Lower lobe of right lung (tissue), 2 donors: ENCODE measurements at regions not wholly inside any gene's neighbourhood (a gene's known extent, or its start where the extent isn't known, plus 50 kb on each side); places are given as distances from the start of the nearest gene placed in this dataset.

Experiments used
- ATAC-seq, 2 donors: fragments of 200-7000 bp; cut with Tn5 transposase; one replicate each; pipeline ENCODE4 v1.9.1; 2020 to 2022; ENCODE audit warnings: mild to moderate bottlenecking in 2 of 2, moderate library complexity in 2 of 2
- DNase-seq: peaks from one replicate; pipeline ENCODE4 v3.0.0-alpha.2; 2020
- H3K27ac ChIP-seq: fragments of 200-600 bp; one replicate; pipeline ENCODE4 v1.8.0; 2022
- H3K27me3 ChIP-seq: fragments of 200-600 bp; one replicate; pipeline ENCODE4 v1.8.0; 2022; ENCODE audit warnings: low read depth
- H3K36me3 ChIP-seq: fragments of 200-600 bp; one replicate; pipeline ENCODE4 v1.8.0; 2022; ENCODE audit warnings: mild to moderate bottlenecking
- H3K4me1 ChIP-seq: fragments of 200-600 bp; one replicate; pipeline ENCODE4 v1.8.0; 2022
- H3K4me3 ChIP-seq: fragments of 200-600 bp; one replicate; pipeline ENCODE4 v1.8.0; 2022; ENCODE audit warnings: mild to moderate bottlenecking
- H3K9me3 ChIP-seq: fragments of 200-600 bp; one replicate; pipeline ENCODE4 v1.8.0; 2022
- CTCF ChIP-seq: fragments of 200-600 bp; IDR thresholded peaks from one replicate; pipeline ENCODE4 v1.8.0; 2022; ENCODE audit warnings: antibody characterized with exemption, mild to moderate bottlenecking
- intact Hi-C: fragments of 100-400 bp; cut with DNase I; formaldehyde crosslinking; loops from one replicate; pipeline ENCODE4 v1.11.0; 2022
- donor health status: DM: no; HTN: yes; CAD: no; lungs with severe emphysema.

- no peak for ATAC-seq
- H3K27me3 ChIP-seq, result no peaks in the 10 kb centered on the region
- H3K4me1 ChIP-seq, result peaks cover 9% of the 10 kb centered on the region
- intact Hi-C loops, result no loop called here
- H3K27ac ChIP-seq, result no peak overlapping the region
- no peak overlapping the region for H3K4me3 ChIP-seq
- no peak for TF ChIP-seq CTCF
- H3K9me3 ChIP-seq, result no peaks in the 10 kb centered on the region
- no peak for DNase-seq
- no peaks in the 10 kb centered on the region for H3K36me3 ChIP-seq
These were observed 131.6 kb downstream of the CAND1 start for GRCh38 chr12:67400742-67401141.

- DNase-seq (no peak), ATAC-seq (no peak)
These were observed 141.1 kb downstream of the CAND1 start for GRCh38 chr12:67410246-67410645.

GRCh38 chr12:67410667-67411067 is 141.5 kb downstream of the CAND1 start:
- Histone ChIP-seq H3K27me3 (no peaks in the 10 kb centered on the region), H3K27ac (no peak overlapping the region), H3K9me3 (no peaks in the 10 kb centered on the region), H3K4me3 (no peak overlapping the region), H3K36me3 (no peaks in the 10 kb centered on the region), H3K4me1 (no peaks in the 10 kb centered on the region)
- no peak for TF ChIP-seq CTCF
- ATAC-seq (no peak), DNase-seq (no peak)
- intact Hi-C loops, result no loop called here

More at GRCh38 chr12:67410246-67410645, 141.1 kb downstream of the CAND1 start:
- Histone ChIP-seq H3K27me3 (no peaks in the 10 kb centered on the region), H3K36me3 (no peaks in the 10 kb centered on the region), H3K9me3 (no peaks in the 10 kb centered on the region), H3K4me1 (no peaks in the 10 kb centered on the region), H3K4me3 (no peak overlapping the region), H3K27ac (no peak overlapping the region)
- TF ChIP-seq CTCF, result no peak
- intact Hi-C loops, result no loop called here

GRCh38 chr12:67411562-67411961 is 142.4 kb downstream of the CAND1 start:
- no peak for DNase-seq
- H3K9me3 ChIP-seq, result no peaks in the 10 kb centered on the region
- no peak overlapping the region for H3K27ac ChIP-seq
- no peaks in the 10 kb centered on the region for H3K36me3 ChIP-seq
- no peak for ATAC-seq
- no peak for TF ChIP-seq CTCF
- no peaks in the 10 kb centered on the region for H3K27me3 ChIP-seq
- intact Hi-C loops, result no loop called here
- H3K4me3 ChIP-seq, result no peak overlapping the region
- H3K4me1 ChIP-seq, result no peaks in the 10 kb centered on the region

- no peak for TF ChIP-seq CTCF
- no peak overlapping the region for H3K4me3 ChIP-seq
- ATAC-seq, result no peak
- no peaks in the 10 kb centered on the region for H3K36me3 ChIP-seq
- intact Hi-C loops, result no loop called here
- no peaks in the 10 kb centered on the region for H3K27me3 ChIP-seq
- no peaks in the 10 kb centered on the region for H3K9me3 ChIP-seq
- no peaks in the 10 kb centered on the region for H3K4me1 ChIP-seq
- DNase-seq, result no peak
- no peak overlapping the region for H3K27ac ChIP-seq
These were observed 144.4 kb downstream of the CAND1 start for GRCh38 chr12:67413577-67413976.
